Brain microvascular endothelial cell (primary cell): ENCODE measurements at regions not wholly inside any gene's neighbourhood (a gene's known extent, or its start where the extent isn't known, plus 50 kb on each side); places are given as distances from the start of the nearest gene placed in this dataset.

Experiments
- DNase-seq: peaks from one replicate; pipeline ENCODE4 v3.0.0-alpha.2; 2020
- H3K27ac ChIP-seq: fragments of 250-450 bp; sonication (Bioruptor Pico); 2 replicates; pipeline ENCODE4 v1.5.1; 2020; ENCODE audit warnings: mild to moderate bottlenecking, moderate library complexity
- H3K27me3 ChIP-seq: fragments of 250-450 bp; sonication (Bioruptor Pico); replicated peaks from 2 replicates; pipeline ENCODE4 v1.5.1; 2020; ENCODE audit warnings: mild to moderate bottlenecking
- H3K36me3 ChIP-seq: fragments of 250-450 bp; sonication (Bioruptor Pico); replicated peaks from 2 replicates; pipeline ENCODE4 v1.5.1; 2020; ENCODE audit warnings: mild to moderate bottlenecking
- H3K4me3 ChIP-seq: 2 replicates; pipeline ENCODE4 v1.5.1; 2011; ENCODE audit warnings: low read depth, mild to moderate bottlenecking, control low read depth, low read length, moderate library complexity
- in situ Hi-C: cut with HindIII; loops from 2 replicates; pipeline ENCODE4 v1.10.0; 2017; ENCODE audit warnings: low sequenced_read_pairs, low pct_ligation_motif_present
- TF ChIP-seq, protein P1 (sequence below): IDR thresholded peaks from 2 replicates; pipeline ENCODE4 v1.5.1; 2011; ENCODE audit warnings: low read depth, mild to moderate bottlenecking, moderate library complexity, low read length, control low read depth, inconsistent platforms; ENCODE audit errors: missing control alignments

- Histone ChIP-seq H3K27ac (no peak overlapping the region), H3K4me3 (no peak overlapping the region), H3K36me3 (no peaks in the 10 kb centered on the region), H3K27me3 (no peaks in the 10 kb centered on the region)
- TF ChIP-seq, protein P1, sequence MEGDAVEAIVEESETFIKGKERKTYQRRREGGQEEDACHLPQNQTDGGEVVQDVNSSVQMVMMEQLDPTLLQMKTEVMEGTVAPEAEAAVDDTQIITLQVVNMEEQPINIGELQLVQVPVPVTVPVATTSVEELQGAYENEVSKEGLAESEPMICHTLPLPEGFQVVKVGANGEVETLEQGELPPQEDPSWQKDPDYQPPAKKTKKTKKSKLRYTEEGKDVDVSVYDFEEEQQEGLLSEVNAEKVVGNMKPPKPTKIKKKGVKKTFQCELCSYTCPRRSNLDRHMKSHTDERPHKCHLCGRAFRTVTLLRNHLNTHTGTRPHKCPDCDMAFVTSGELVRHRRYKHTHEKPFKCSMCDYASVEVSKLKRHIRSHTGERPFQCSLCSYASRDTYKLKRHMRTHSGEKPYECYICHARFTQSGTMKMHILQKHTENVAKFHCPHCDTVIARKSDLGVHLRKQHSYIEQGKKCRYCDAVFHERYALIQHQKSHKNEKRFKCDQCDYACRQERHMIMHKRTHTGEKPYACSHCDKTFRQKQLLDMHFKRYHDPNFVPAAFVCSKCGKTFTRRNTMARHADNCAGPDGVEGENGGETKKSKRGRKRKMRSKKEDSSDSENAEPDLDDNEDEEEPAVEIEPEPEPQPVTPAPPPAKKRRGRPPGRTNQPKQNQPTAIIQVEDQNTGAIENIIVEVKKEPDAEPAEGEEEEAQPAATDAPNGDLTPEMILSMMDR = no peak
- DNase-seq = no peak
- in situ Hi-C loops = no loop called here
Observed at GRCh38 chr5:1729641-1730486, 69.8 kb downstream of the MRPL36 start.

DNA sequence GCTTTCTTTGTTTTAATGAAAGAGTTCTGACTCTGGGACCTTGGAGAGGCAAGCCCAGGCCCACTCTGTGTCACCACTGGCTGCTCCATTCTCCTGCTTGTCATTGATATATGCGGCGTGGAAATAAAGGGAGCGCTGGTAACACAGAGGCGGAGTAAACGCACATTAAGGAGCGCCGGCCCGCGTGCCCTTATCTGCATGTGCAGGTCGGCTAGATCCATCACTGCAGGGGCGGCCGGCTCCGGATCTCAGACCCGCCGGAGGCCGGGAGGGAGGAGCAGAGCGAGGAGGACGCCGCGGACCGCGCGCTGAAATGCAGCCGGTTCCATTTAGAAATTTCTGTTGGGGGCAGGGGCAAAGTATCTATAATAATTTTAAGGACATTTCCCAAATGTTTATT, 70.8 kb downstream of the MRPL36 start:
- Histone ChIP-seq H3K27ac (no peak overlapping the region), H3K4me3 (no peak overlapping the region), H3K27me3 (no peaks in the 10 kb centered on the region), H3K36me3 (no peaks in the 10 kb centered on the region)
- no peak for DNase-seq
- in situ Hi-C loops = no loop called here
- TF ChIP-seq, protein P1 = no peak

DNA sequence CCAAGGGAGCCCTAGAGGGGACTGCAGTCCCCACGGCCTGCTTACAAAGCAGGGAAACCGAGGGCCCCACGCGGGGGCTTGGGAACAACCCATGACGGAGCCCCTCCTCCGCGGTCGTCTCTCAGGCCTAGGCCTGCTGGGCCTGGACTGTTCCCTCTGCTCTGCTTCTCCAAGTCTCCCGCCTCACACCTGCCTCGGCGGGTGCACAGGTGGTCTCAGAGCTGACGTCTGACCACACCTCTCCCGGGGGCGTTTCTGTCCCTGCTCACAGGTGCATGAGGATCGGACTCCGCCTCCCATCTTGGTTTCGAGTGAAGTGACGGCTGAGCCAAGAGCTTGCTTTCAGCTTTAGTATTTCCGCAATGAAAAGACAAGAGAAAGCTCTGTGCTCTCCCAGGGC, 72.1 kb downstream of the MRPL36 start:
- TF ChIP-seq, protein P1 = no peak
- DNase-seq = no peak

GRCh38 chr5:1726956-1727355, 72.7 kb downstream of the MRPL36 start:
- Histone ChIP-seq H3K4me3 (no peak overlapping the region), H3K36me3 (no peaks in the 10 kb centered on the region), H3K27ac (no peak overlapping the region), H3K27me3 (no peaks in the 10 kb centered on the region)
- TF ChIP-seq, protein P1 = no peak
- in situ Hi-C loops = no loop called here
- DNase-seq = no peak

More for the DNA sequence above, 72.1 kb downstream of the MRPL36 start:
- no peak overlapping the region for H3K4me3 ChIP-seq
- in situ Hi-C loops = no loop called here
- no peak overlapping the region for H3K27ac ChIP-seq
- no peaks in the 10 kb centered on the region for H3K36me3 ChIP-seq
- no peaks in the 10 kb centered on the region for H3K27me3 ChIP-seq

- Histone ChIP-seq H3K36me3 (no peaks in the 10 kb centered on the region), H3K4me3 (no peak overlapping the region), H3K27me3 (no peaks in the 10 kb centered on the region), H3K27ac (no peak overlapping the region)
- in situ Hi-C loops = no loop called here
- no peak for DNase-seq
- TF ChIP-seq, protein P1 = no peak
Observed at GRCh38 chr5:1726469-1726865, 73.2 kb downstream of the MRPL36 start.
